Neuronal stem cell (in vitro differentiated cells): ENCODE measurements at regions not wholly inside any gene's neighbourhood (a gene's known extent, or its start where the extent isn't known, plus 50 kb on each side); places are given as distances from the start of the nearest gene placed in this dataset.
A peak's percentile ranks its signal among the peaks of the same experiment; 100 is the strongest.

Source experiments
- DNase-seq: peaks from one replicate; pipeline ENCODE4 v3.0.0-alpha.2; 2013; ENCODE audit warnings: low spot score
- H2AFZ ChIP-seq: one replicate; pipeline ENCODE4 v1.6.1; 2013; ENCODE audit warnings: mild to moderate bottlenecking, low read length, inconsistent platforms
- H2AK5ac ChIP-seq: 2 replicates; pipeline ENCODE4 v1.6.1; 2013; ENCODE audit warnings: low read depth, mild to moderate bottlenecking, inconsistent platforms, low read length, moderate library complexity, mixed read lengths
- H2BK120ac ChIP-seq: 2 replicates; pipeline ENCODE4 v1.6.1; 2013; ENCODE audit warnings: low read depth, mild to moderate bottlenecking, inconsistent platforms, low read length, moderate library complexity, mixed read lengths
- H2BK12ac ChIP-seq: one replicate; pipeline ENCODE4 v1.6.1; 2013; ENCODE audit warnings: low read length, inconsistent platforms
- H2BK15ac ChIP-seq: 2 replicates; pipeline ENCODE4 v1.6.1; 2013; ENCODE audit warnings: mild to moderate bottlenecking, low read length, inconsistent platforms, mixed read lengths
- H2BK5ac ChIP-seq: one replicate; pipeline ENCODE4 v1.6.1; 2013; ENCODE audit warnings: inconsistent platforms, mild to moderate bottlenecking, low read length, moderate library complexity
- H3K14ac ChIP-seq: one replicate; pipeline ENCODE4 v1.6.1; 2013; ENCODE audit warnings: low read length, inconsistent platforms
- H3K18ac ChIP-seq: 2 replicates; pipeline ENCODE4 v1.6.1; 2013; ENCODE audit warnings: low read length, inconsistent platforms
- H3K23ac ChIP-seq: 2 replicates; pipeline ENCODE4 v1.6.1; 2013; ENCODE audit warnings: low read depth, mild to moderate bottlenecking, mixed read lengths, low read length, inconsistent platforms; ENCODE audit not compliant: poor library complexity
- H3K27ac ChIP-seq: replicated peaks from 3 replicates; pipeline ENCODE4 v1.5.1; 2013; ENCODE audit warnings: low read length, inconsistent platforms
- H3K27me3 ChIP-seq, 3 experiments: 2 replicates each; pipeline ENCODE4 v1.6.1; 2013; ENCODE audit warnings: low read length in 3 of 3, mild to moderate bottlenecking in 2 of 3, inconsistent platforms in 1 of 3, low read depth in 1 of 3, mixed read lengths in 1 of 3, moderate library complexity in 1 of 3; ENCODE audit not compliant: control insufficient read depth in 3 of 3, insufficient read depth in 3 of 3
- H3K36me3 ChIP-seq, 2 donors: replicated peaks in 1 of 2; 2 replicates each; pipeline ENCODE4 v1.6.1; 2013; ENCODE audit warnings: low read length in 2 of 2; ENCODE audit not compliant: control insufficient read depth in 2 of 2, insufficient read depth in 2 of 2
- H3K4ac ChIP-seq: 2 replicates; pipeline ENCODE4 v1.6.1; 2013; ENCODE audit warnings: inconsistent platforms, mild to moderate bottlenecking, low read length, moderate library complexity
- H3K4me1 ChIP-seq, 2 donors: 1 replicate in 1 of 2; 2 replicates in 1 of 2; pipeline ENCODE4 v1.6.1; 2013; ENCODE audit warnings: low read length in 2 of 2, low read depth in 1 of 2; ENCODE audit not compliant: control insufficient read depth in 2 of 2, insufficient read depth in 1 of 2
- H3K4me2 ChIP-seq: one replicate; pipeline ENCODE4 v1.6.1; 2013; ENCODE audit warnings: mild to moderate bottlenecking, low read length, inconsistent platforms; ENCODE audit not compliant: insufficient read depth, poor library complexity, severe bottlenecking
- H3K4me3 ChIP-seq, 2 donors: 2 replicates each; pipeline ENCODE4 v1.5.1; 2013; ENCODE audit warnings: low read length in 2 of 2, mild to moderate bottlenecking in 2 of 2, inconsistent platforms in 1 of 2, moderate library complexity in 1 of 2
- H3K79me1 ChIP-seq: one replicate; pipeline ENCODE4 v1.6.1; 2013; ENCODE audit warnings: low read depth, mild to moderate bottlenecking, inconsistent platforms, low read length, moderate library complexity
- H3K9ac ChIP-seq: one replicate; pipeline ENCODE4 v1.6.1; 2013; ENCODE audit warnings: mild to moderate bottlenecking, low read depth, low read length, inconsistent platforms; ENCODE audit not compliant: poor library complexity
- H3K9me3 ChIP-seq, 2 donors: replicated peaks in 1 of 2; 2 replicates each; pipeline versions ENCODE3 to v1.6.1; 2013; ENCODE audit warnings: low read length in 2 of 2, mild to moderate bottlenecking in 2 of 2, inconsistent platforms in 1 of 2, low read depth in 1 of 2, mixed read lengths in 1 of 2, moderate library complexity in 1 of 2; ENCODE audit not compliant: control insufficient read depth in 2 of 2, insufficient read depth in 1 of 2
- H4K8ac ChIP-seq: one replicate; pipeline ENCODE4 v1.6.1; 2013; ENCODE audit warnings: low read depth, mild to moderate bottlenecking, inconsistent platforms, low read length, moderate library complexity
- H4K91ac ChIP-seq: one replicate; pipeline ENCODE4 v1.6.1; 2013; ENCODE audit warnings: low read length, low read depth, mild to moderate bottlenecking, inconsistent platforms; ENCODE audit not compliant: poor library complexity
- WGBS, 2 donors: extraction: QIAGEN DNeasy Blood & Tissue Kit; methylation state at CpG; one replicate each; pipeline ENCODE4 v1.1.7; 2013; ENCODE audit warnings: missing lambda C conversion rate in 2 of 2, mixed read lengths in 1 of 2; ENCODE audit not compliant: insufficient read length in 2 of 2, insufficient replicate concordance in 1 of 2; ENCODE audit errors: extremely low coverage in 2 of 2; 5-methylcytosine and 5-hydroxymethylcytosine counted together

DNA sequence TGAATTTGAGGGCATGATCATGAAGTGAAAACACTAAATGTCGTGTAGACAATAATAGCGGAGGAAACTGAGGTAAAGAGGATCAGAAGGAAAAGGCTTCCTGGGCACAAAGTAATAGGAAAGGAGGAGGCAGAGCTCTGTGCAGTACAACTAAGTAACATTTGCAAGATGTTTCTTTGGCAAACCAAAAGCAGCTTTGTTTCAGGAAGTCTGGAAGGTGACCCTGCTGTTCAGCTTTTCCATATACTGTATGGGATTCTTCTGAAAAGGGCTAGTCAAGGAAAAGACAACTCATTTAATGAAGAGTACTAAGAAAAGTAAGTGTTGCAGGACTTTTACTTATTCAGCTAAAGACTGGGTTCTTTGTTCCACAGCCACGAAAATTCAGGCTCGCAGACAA, 463.1 kb downstream of the PCDH7 start:
- no CpG with 5 or more reads among the region's 4 CpGs for WGBS, 2 donors
- no peaks in the 10 kb centered on the region for H3K36me3 ChIP-seq
- no peak overlapping the region for H3K4me3 ChIP-seq
- H4K91ac ChIP-seq, result no peak overlapping the region
- H3K9me3 ChIP-seq, result peaks cover 0 to 2% of the 10 kb centered on the region in 2 donors
- H2BK15ac ChIP-seq, result no peak overlapping the region
- no peaks in the 10 kb centered on the region for H3K4me1 ChIP-seq
- H3K4ac ChIP-seq, result no peak overlapping the region
- no peak overlapping the region for H2BK5ac ChIP-seq
- H2AK5ac ChIP-seq, result no peak overlapping the region
- no peak overlapping the region for H3K14ac ChIP-seq
- H3K18ac ChIP-seq, result no peak overlapping the region
- H3K9ac ChIP-seq, result no peak overlapping the region
- H3K27me3 ChIP-seq, result no peaks in the 10 kb centered on the region
- H3K79me1 ChIP-seq, result no peaks in the 10 kb centered on the region
- H2AFZ ChIP-seq, result peak overlapping the region; percentile 43
- H3K27ac ChIP-seq, result no peak overlapping the region
- no peak for DNase-seq
- H2BK12ac ChIP-seq, result no peak overlapping the region
- no peak overlapping the region for H4K8ac ChIP-seq
- H3K4me2 ChIP-seq, result no peak overlapping the region
- H2BK120ac ChIP-seq, result no peak overlapping the region
- no peak overlapping the region for H3K23ac ChIP-seq

DNA sequence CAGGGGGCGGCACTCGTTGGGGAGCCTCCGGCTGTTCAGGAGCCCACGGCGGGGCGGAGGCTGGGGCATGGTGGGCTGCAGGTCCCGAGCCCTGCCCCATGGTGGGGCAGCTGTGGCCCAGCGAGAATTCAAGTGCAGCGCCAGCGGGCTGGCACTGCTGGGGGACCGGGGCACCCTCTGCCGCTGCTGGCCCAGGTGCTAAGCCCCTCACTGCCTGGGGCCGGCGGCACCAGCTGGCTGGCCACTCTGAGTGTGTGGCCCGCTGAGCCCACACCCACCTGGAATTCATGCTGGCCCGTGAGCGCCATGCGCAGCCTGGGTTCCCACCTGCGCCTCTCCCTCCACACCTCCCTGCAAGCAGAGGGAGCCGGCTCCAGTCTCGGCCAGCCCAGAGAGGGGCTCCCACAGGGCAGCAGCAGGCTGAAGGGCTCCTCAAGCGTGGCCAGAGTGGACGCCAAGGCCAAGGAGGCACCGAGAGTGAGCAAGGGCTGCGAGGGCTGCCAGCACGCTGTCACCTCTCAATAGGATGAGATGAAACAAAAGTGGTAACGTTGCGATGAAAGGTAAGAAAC, 464.9 kb downstream of the PCDH7 start:
- Histone ChIP-seq H3K14ac (no peak overlapping the region), H3K9ac (no peak overlapping the region), H2BK12ac (no peak overlapping the region)

DNA sequence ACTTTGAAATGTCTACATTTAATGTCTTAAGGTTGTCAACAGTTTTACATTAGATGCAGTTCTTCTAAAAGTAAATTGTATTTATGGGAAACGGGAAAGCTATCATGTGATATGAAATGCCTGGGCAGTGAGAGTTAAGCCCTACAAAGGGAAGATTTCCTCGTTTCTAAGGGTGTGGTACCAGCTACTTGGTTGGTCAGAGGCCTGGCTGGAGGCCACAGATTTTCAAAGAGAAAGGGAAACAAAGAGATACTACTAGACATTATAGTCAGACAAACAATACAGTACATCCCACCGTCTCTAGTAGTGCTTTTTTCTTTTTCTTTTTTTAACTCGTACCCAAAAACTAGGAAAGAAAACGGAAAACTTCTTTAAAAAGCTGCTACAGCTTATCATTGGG, 467.8 kb downstream of the PCDH7 start:
- Histone ChIP-seq H2BK15ac (no peak overlapping the region), H3K18ac (no peak overlapping the region), H3K23ac (no peak overlapping the region), H2BK5ac (no peak overlapping the region), H2AK5ac (no peak overlapping the region), H3K27ac (no peak overlapping the region), H3K4me2 (no peak overlapping the region), H3K4me3 (no peak overlapping the region), H3K14ac (no peak overlapping the region), H3K27me3 (no peaks in the 10 kb centered on the region), H3K4me1 (no peaks in the 10 kb centered on the region), H2AFZ (peak overlapping the region; percentile 43), H2BK12ac (no peak overlapping the region), H2BK120ac (no peak overlapping the region), H4K8ac (no peak overlapping the region), H3K9me3 (peaks cover 0 to 2% of the 10 kb centered on the region in 2 donors), H4K91ac (no peak overlapping the region), H3K4ac (no peak overlapping the region), H3K9ac (no peak overlapping the region), H3K36me3 (no peaks in the 10 kb centered on the region), H3K79me1 (no peaks in the 10 kb centered on the region)
- no peak for DNase-seq
- WGBS, 2 donors, result no CpG with 5 or more reads among the region's 5 CpGs

More for the DNA sequence above, 464.9 kb downstream of the PCDH7 start:
- no peak overlapping the region for H2AK5ac ChIP-seq
- H3K23ac ChIP-seq, result no peak overlapping the region
- peak overlapping the region; percentile 38 for H3K18ac ChIP-seq
- no CpG with 5 or more reads among the region's 28 CpGs for WGBS, 2 donors
- H2BK15ac ChIP-seq, result no peak overlapping the region
- H3K27ac ChIP-seq, result no peak overlapping the region
- no peak overlapping the region for H4K8ac ChIP-seq
- H2BK120ac ChIP-seq, result no peak overlapping the region
- no peak overlapping the region for H3K4ac ChIP-seq
- no peaks in the 10 kb centered on the region for H3K4me1 ChIP-seq
- no peaks in the 10 kb centered on the region for H3K79me1 ChIP-seq
- H4K91ac ChIP-seq, result no peak overlapping the region
- peaks cover 0 to 2% of the 10 kb centered on the region in 2 donors for H3K9me3 ChIP-seq
- no peaks in the 10 kb centered on the region for H3K36me3 ChIP-seq
- H3K27me3 ChIP-seq, result no peaks in the 10 kb centered on the region
- H2BK5ac ChIP-seq, result no peak overlapping the region
- no peak overlapping the region for H3K4me3 ChIP-seq
- no peak for DNase-seq
- H3K4me2 ChIP-seq, result no peak overlapping the region
- no peak overlapping the region for H2AFZ ChIP-seq

DNA sequence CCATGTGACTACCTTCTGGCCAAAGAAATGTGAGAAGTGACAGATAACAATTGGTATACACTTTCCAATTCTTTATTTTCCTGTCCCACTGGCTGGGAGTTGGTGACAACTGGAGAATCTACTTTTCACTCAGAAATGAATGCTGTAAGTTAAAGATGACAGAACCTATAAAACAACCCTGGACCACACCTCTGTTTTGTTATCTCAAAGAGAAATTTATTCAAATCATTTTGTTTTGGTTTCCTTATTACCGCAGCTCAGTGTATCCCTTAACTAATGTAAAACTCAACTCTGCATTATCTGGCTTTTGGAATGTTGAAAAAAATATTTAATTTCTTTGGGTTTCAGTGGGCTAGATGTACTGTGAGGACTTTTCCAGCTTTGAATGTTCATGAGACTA, 469.8 kb downstream of the PCDH7 start:
- no peaks in the 10 kb centered on the region for H3K79me1 ChIP-seq
- H2AK5ac ChIP-seq, result no peak overlapping the region
- H3K27ac ChIP-seq, result no peak overlapping the region
- DNase-seq, result no peak
- no peak overlapping the region for H4K91ac ChIP-seq
- no peak overlapping the region for H2BK12ac ChIP-seq
- H2BK120ac ChIP-seq, result no peak overlapping the region
- H3K4me1 ChIP-seq, result no peaks in the 10 kb centered on the region
- no peak overlapping the region for H3K4me3 ChIP-seq
- no peak overlapping the region for H3K9ac ChIP-seq
- H3K4ac ChIP-seq, result no peak overlapping the region
- H3K14ac ChIP-seq, result no peak overlapping the region
- H2BK5ac ChIP-seq, result no peak overlapping the region
- H2AFZ ChIP-seq, result no peak overlapping the region
- H4K8ac ChIP-seq, result no peak overlapping the region
- H3K4me2 ChIP-seq, result no peak overlapping the region
- H2BK15ac ChIP-seq, result no peak overlapping the region
- H3K27me3 ChIP-seq, result no peaks in the 10 kb centered on the region
- no peaks in the 10 kb centered on the region for H3K36me3 ChIP-seq
- no peak overlapping the region for H3K18ac ChIP-seq
- no CpG with 5 or more reads among the region's 1 CpG for WGBS, 2 donors
- no peak overlapping the region for H3K23ac ChIP-seq
- peaks cover 0 to under 1% of the 10 kb centered on the region in 2 donors for H3K9me3 ChIP-seq
